Activated CD4-positive, alpha-beta T cell treated with anti-CD3 and anti-CD28 coated beads, Interleukin-2, amount 10 ng/mL, durations not matched to agents 7 days and 5 days (primary cell): ENCODE measurements at regions not wholly inside any gene's neighbourhood (a gene's known extent, or its start where the extent isn't known, plus 50 kb on each side); places are given as distances from the start of the nearest gene placed in this dataset.

Experiments used
- CTCF ChIA-PET: fragments of 350-600 bp; sonication (Branson Sonifier 250); formaldehyde crosslinking; loops from one replicate; lab custom pipeline; 2021; ENCODE audit warnings: antibody characterized with exemption; lab: Charles Lee
- POLR2A ChIA-PET: fragments of 350-600 bp; sonication (Branson Sonifier 250); formaldehyde crosslinking; loops from one replicate; lab custom pipeline; 2021; ENCODE audit warnings: antibody characterized with exemption; lab: Charles Lee
- DNase-seq: peaks from one replicate; pipeline ENCODE4 v3.0.0-alpha.2; 2020
- H3K27ac Mint-ChIP-seq: one replicate; pipeline ENCODE4 v1.8.0; 2021; ENCODE audit warnings: mild to moderate bottlenecking, moderate library complexity, mixed read lengths
- H3K27me3 Mint-ChIP-seq: one replicate; pipeline ENCODE4 v1.8.0; 2021; ENCODE audit warnings: mixed read lengths
- H3K36me3 Mint-ChIP-seq: one replicate; pipeline ENCODE4 v1.8.0; 2021; ENCODE audit warnings: low read depth, mixed read lengths
- H3K4me1 Mint-ChIP-seq: one replicate; pipeline ENCODE4 v1.8.0; 2021; ENCODE audit warnings: mixed read lengths
- H3K4me3 Mint-ChIP-seq: one replicate; pipeline ENCODE4 v1.8.0; 2021; ENCODE audit warnings: mild to moderate bottlenecking, moderate library complexity, mixed read lengths
- H3K9me3 Mint-ChIP-seq: one replicate; pipeline ENCODE4 v1.8.0; 2021; ENCODE audit warnings: mixed read lengths

DNA sequence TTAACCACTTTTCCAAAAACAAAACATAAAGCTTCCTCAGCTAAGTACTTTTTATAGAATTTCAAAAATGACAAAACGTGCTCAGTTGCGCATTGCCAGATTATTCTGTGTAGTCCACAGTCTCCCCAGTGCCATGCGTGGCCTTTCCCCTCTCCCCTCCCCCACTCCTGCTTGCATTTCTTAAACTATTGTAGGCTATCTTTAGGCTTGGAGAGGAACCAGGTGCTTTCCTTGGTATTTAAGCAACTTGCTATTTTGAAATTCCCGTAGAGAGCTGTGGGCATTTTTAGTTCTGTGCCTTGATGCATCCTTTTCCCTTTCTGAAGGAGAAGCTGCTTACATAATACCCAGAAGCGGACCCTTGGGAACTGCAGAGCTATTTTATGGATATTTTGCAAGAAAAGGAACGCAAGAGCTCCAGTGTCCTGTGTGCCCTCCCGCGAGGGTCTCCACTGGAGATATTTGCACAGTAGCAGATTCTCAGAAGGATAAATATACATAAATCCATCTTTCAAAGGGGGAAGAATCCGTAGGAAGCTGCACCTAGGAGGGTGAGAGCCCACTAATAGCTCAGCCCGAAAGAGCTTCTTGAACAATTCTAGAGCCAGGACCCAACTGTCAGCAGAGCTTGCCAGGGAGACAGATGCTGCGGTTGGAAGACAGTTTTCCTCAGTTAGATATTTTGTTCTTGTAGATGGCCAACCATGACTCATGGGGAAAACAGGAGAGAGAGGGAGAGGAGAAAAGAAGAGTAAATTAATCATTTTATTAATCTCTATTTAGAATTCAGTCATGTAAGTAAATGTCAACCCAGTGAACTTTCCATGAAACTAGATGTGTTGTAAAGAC lies 1298.3 kb upstream of the WWC1 start:
- H3K4me1 Mint-ChIP-seq: no peaks in the 10 kb centered on the region
- no peak overlapping the region for H3K4me3 Mint-ChIP-seq
- ChIA-PET POLR2A (no interaction called here), CTCF (interaction anchor here (0.5 kb wide), 1 partner anchor 39 kb away, joined by 3 read pairs; no protein-coding TSS in a partner anchor)
- no peaks in the 10 kb centered on the region for H3K9me3 Mint-ChIP-seq
- H3K27ac Mint-ChIP-seq: no peak overlapping the region
- no peaks in the 10 kb centered on the region for H3K36me3 Mint-ChIP-seq
- H3K27me3 Mint-ChIP-seq: no peaks in the 10 kb centered on the region
- DNase-seq: no peak

DNA sequence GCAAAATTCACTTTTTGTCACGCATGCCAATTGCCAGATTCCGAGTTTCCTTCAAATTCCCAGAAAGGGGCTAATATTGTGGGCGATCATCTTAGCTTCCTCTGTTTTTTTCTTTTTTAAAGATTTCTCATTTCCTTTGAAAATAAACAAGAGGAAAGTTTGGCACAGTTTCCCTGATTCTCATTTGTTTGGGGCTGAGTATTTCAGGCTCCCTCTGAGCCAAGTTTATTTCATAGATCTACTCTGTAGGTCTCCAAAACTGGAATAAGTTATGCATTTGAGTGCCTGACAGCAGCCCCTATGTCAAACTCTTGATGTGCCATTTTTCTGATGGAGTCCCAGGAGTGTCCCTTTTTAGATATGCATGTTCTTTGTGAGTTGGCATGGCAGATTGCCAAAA lies 1297.2 kb upstream of the WWC1 start:
- POLR2A ChIA-PET: no interaction called here
- Mint-ChIP-seq H3K27me3 (no peaks in the 10 kb centered on the region), H3K36me3 (no peaks in the 10 kb centered on the region), H3K4me3 (no peak overlapping the region), H3K4me1 (no peaks in the 10 kb centered on the region), H3K27ac (no peak overlapping the region), H3K9me3 (no peaks in the 10 kb centered on the region)
- no peak for DNase-seq
- CTCF ChIA-PET: no interaction called here

DNA sequence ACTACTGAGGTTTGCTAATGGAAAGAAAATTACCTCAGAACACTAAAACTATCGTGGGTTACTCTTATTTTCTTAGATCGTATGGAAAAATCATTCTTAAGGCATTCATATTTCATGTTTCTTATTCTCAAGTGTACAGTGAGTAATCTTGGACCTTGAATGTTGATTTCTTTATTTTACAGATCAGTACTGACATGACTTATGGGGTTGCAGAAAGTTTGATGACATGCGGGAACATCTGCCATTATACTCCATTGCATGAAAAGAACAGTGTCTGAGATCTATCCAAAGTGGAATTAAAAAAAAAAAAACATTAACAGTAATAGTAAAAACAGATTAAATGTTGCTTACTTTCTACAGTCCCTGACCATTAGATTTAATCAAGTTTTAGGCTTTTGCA lies 1290.2 kb upstream of the WWC1 start:
- Mint-ChIP-seq H3K27ac (no peak overlapping the region), H3K36me3 (no peaks in the 10 kb centered on the region), H3K4me1 (no peaks in the 10 kb centered on the region), H3K9me3 (no peaks in the 10 kb centered on the region), H3K4me3 (no peak overlapping the region), H3K27me3 (no peaks in the 10 kb centered on the region)
- ChIA-PET CTCF (no interaction called here), POLR2A (no interaction called here)
- DNase-seq: no peak

DNA sequence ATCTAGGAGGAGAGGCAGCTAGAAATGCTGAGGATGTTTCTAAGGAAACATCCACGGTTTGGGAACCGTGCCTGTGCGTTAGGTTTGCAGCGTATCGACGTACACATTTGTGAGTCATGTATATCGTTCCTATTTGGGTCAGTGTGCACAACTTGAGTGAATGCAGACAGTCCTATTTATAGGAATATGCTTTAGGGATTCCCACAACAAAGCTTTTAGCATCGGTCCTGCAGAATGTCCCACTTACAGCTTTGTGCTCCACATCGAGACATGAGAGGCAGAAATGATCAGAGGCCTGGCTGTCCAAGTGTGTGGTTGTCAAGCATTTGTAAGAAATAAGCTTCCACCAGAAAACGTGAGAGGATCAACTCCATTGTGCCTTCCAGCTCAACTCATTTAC lies 1282.7 kb upstream of the WWC1 start:
- ChIA-PET CTCF (no interaction called here), POLR2A (no interaction called here)
- no peaks in the 10 kb centered on the region for H3K36me3 Mint-ChIP-seq
- no peak overlapping the region for H3K4me3 Mint-ChIP-seq
- DNase-seq: no peak
- H3K4me1 Mint-ChIP-seq: no peaks in the 10 kb centered on the region
- H3K27me3 Mint-ChIP-seq: no peaks in the 10 kb centered on the region
- peaks cover 7% of the 10 kb centered on the region for H3K9me3 Mint-ChIP-seq
- H3K27ac Mint-ChIP-seq: no peak overlapping the region

DNA sequence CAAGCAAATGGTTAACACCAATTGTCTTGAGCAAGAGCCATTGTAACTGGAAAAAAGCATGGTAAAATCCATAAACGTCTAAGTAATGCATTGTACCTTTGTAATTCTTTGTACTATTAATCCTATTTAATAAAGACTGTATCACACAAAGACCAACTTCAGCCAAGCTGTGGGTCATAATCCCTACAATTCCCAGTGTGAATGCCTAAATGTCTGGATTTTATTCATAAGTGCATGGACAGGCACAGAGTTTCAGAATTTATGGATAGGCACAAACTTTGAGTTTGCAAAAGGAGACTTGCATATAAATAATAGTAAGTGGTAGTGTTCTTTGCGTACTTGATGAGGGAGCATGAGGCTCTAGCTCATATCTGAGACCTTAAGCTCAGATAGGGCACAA lies 1280.2 kb upstream of the WWC1 start:
- Mint-ChIP-seq H3K36me3 (no peaks in the 10 kb centered on the region), H3K27me3 (no peaks in the 10 kb centered on the region)
- POLR2A ChIA-PET: no interaction called here

DNA sequence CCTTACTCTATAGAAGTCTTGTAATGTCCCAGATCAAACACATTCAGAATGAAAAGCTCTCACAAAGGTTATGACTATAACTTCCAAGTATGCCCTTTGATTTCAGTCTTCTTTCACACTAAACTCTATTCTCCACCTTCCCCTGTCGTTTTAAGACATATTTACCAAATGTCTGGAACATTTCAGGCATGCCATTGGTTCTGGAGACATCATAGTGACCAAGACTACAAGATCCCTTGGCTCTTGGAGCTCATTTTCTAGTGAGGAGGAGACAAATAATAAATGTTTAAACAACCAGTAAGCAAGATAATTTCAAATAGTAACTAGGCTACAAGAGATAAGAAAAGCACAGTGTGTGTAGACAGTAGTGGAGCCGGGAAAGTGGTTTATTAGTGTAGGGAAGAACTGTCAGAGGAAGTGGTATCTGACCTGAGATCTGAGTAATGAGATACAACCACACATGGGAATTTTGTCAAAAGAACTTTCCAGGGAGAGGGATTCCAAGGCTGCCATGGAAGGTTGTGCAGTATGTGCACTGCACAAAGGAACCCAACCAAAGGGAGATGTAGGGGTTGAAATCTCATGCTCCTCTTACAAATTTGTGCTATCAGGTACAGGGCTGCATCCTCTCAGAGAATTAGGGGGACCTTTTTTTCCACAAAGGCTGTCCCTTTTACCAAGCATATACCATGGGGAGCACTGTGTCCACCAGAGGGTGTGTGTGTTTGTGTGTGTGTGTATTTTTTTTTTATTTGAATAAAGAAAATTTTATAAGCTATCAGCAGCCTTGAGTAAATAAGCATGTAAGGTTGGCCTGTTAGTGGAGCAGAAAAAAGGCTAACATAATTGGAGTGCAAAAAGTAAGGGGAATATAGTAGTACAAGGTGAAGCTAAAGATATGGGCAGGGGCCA lies 1279.1 kb upstream of the WWC1 start:
- no peak overlapping the region for H3K27ac Mint-ChIP-seq
- H3K4me3 Mint-ChIP-seq: no peak overlapping the region
- no peaks in the 10 kb centered on the region for H3K27me3 Mint-ChIP-seq
- no peak for DNase-seq
- H3K4me1 Mint-ChIP-seq: no peaks in the 10 kb centered on the region
- no peaks in the 10 kb centered on the region for H3K36me3 Mint-ChIP-seq
- ChIA-PET POLR2A (no interaction called here), CTCF (no interaction called here)
- peaks cover 7% of the 10 kb centered on the region for H3K9me3 Mint-ChIP-seq

More for the DNA sequence above, 1280.2 kb upstream of the WWC1 start:
- CTCF ChIA-PET: no interaction called here
- Mint-ChIP-seq H3K4me1 (no peaks in the 10 kb centered on the region), H3K9me3 (peaks cover 7% of the 10 kb centered on the region), H3K4me3 (no peak overlapping the region), H3K27ac (no peak overlapping the region)
- no peak for DNase-seq

DNA sequence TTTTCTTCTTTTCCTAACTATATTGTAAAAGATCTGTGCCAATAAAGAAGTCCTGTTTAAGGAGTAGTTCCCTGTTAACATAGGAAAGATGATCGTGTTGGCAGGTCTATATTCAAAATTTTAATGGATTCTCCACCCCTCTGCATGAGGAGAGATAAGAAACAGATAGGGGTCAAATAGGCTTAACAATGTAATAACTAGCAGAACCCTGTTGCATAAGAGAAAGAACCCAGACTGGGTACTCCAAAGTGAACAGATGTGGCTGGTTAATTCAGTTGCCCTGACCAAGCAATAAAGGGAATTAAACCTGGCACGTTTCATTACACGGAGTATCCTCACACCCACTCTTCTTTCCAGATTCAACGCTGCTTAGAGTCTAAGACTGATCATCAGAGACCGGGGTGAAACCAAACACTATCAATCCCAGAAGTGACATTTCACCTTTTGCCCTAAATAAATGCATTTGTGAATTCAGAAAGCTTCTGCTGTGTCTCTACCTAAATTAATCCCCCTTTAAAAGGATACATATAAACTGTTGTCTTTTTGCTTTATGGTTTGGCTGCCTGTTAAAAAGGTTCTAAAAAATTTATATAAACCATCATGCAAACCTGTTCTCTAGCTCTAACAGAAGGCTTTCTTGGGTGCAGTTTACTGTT lies 1276.9 kb upstream of the WWC1 start:
- no peak overlapping the region for H3K4me3 Mint-ChIP-seq
- no peaks in the 10 kb centered on the region for H3K27me3 Mint-ChIP-seq
- no peak overlapping the region for H3K27ac Mint-ChIP-seq
- no peaks in the 10 kb centered on the region for H3K9me3 Mint-ChIP-seq
- ChIA-PET POLR2A (no interaction called here), CTCF (no interaction called here)
- no peaks in the 10 kb centered on the region for H3K4me1 Mint-ChIP-seq
- no peak for DNase-seq
- H3K36me3 Mint-ChIP-seq: no peaks in the 10 kb centered on the region

DNA sequence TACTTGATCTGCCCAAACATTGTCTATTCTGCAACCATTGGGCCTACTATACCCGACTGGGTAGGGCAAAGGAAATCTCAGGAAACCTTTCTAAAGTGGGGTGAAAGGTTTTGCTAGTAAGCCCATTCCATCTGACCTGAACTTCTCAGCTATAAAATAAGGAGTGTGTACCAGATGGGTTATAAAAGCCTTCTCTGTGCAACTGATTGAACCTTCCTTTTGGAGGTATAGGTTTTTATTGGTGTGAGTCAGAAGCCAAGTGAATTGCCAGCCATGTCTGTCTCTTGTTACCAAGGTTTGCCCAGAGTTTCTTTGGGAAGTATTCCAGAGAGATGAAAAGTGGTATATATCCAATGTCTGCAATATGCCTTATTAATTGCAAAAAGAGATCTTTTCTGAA lies 1271.0 kb upstream of the WWC1 start:
- CTCF ChIA-PET: no interaction called here
- no peaks in the 10 kb centered on the region for H3K9me3 Mint-ChIP-seq
- H3K4me3 Mint-ChIP-seq: no peak overlapping the region
- H3K36me3 Mint-ChIP-seq: no peaks in the 10 kb centered on the region
- no peaks in the 10 kb centered on the region for H3K4me1 Mint-ChIP-seq
- POLR2A ChIA-PET: no interaction called here
- H3K27me3 Mint-ChIP-seq: no peaks in the 10 kb centered on the region
- no peak overlapping the region for H3K27ac Mint-ChIP-seq
- DNase-seq: no peak

DNA sequence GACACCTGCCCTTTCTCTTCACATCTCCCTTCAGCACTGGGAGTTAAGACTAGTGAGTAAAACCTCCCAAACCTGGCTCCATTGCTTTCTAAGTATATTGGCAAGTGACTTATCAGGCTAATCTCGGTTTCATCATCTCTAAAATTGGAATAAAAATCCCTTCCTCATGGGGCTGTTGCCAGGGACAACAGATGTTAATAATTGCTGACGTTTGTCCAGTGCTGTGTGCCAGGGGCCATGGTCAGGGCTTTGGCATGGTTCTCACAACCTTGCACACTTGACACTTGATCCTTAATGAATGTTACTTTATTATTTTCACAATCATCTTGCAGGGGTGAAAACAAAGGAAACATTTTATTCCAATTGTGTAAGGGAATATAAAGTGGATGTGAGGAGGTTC lies 1262.0 kb upstream of the WWC1 start:
- Mint-ChIP-seq H3K27me3 (no peaks in the 10 kb centered on the region), H3K4me1 (no peaks in the 10 kb centered on the region), H3K4me3 (no peak overlapping the region), H3K27ac (no peak overlapping the region), H3K9me3 (peaks cover 2% of the 10 kb centered on the region), H3K36me3 (no peaks in the 10 kb centered on the region)
- ChIA-PET CTCF (no interaction called here), POLR2A (no interaction called here)
- DNase-seq: no peak

DNA sequence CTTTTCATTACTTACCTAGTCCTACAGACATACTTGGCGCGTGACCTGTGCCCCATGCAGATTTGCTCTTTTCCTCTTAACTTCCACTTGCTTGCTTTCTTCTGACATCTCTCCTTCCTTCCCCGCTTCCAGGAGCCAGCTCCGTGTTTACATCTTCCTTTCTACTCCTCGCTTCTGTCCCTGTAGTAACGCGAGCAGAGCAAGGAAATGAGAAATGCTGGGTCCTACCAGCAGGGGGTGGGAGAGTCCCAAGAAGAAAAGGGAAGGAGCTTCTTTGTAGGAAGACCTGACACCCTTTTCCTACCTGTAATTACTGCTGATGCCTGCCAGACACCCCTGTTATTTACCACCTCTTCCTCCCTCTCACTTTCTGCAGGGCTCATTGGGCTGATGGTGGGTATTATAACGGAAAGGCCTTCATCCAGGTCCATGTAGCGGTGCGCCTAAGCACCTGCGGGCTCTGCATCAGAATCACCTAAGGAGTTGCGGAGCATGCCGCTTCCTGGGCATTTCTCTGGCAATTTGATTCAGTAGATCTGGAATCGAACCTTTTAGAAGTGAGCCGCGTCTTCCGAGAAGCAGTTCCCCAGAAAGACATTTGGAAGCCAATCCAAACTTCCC lies 1260.8 kb upstream of the WWC1 start:
- no peak for DNase-seq

DNA sequence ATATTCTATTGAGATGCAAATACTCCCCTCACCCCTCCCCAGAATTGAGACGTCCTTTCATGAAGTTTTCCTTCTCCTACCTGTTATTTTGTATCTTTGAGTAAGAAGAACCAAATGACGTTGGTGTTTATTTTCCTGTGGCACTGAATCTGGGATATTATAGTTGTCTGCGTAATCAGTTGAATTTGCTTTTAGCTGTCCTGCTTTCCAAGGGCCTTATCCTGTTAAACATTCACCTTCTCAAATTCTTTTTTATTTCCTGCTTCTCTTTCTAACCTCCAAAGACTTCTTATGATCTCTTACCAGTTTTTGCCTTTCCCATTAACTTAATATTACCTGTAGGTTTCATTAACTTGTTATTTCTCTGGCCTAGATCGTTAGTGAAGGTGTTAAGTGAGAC lies 1254.9 kb upstream of the WWC1 start:
- Mint-ChIP-seq H3K9me3 (no peaks in the 10 kb centered on the region), H3K36me3 (no peaks in the 10 kb centered on the region), H3K4me1 (no peaks in the 10 kb centered on the region), H3K4me3 (no peak overlapping the region), H3K27me3 (no peaks in the 10 kb centered on the region), H3K27ac (no peak overlapping the region)
- DNase-seq: no peak
- ChIA-PET CTCF (no interaction called here), POLR2A (no interaction called here)

More for the DNA sequence above, 1260.8 kb upstream of the WWC1 start:
- H3K4me1 Mint-ChIP-seq: no peaks in the 10 kb centered on the region
- ChIA-PET CTCF (no interaction called here), POLR2A (no interaction called here)
- H3K4me3 Mint-ChIP-seq: no peak overlapping the region
- H3K27ac Mint-ChIP-seq: no peak overlapping the region
- peaks cover 2% of the 10 kb centered on the region for H3K9me3 Mint-ChIP-seq
- no peaks in the 10 kb centered on the region for H3K36me3 Mint-ChIP-seq
- H3K27me3 Mint-ChIP-seq: no peaks in the 10 kb centered on the region

DNA sequence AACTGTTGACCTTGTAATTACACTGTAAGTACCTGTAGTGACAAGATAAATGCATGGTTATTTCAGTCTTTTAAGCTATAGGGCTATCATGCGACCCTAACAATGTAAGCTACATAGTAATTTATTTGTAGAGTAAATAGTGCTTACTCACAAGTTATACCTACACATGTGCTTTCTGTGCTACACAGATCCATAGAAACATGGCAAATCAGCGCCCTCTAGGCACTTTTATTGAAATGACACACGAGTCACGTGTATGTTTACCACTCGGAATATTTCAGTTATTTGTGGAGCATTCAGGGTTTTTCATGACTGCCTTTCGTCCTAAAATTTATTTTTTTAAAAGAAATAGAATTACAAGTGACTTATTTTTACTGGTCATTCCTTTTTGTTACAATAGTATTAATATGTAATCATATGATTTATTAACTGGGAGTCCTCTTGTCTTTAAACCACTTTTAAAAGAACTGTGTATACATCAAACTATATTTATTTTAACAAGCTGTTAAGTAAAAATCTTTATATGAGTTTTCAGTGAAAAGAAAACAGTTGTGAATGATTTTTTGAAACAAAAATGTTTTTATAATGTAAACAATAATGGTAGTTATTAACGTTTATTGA lies 1242.3 kb upstream of the WWC1 start:
- Mint-ChIP-seq H3K4me1 (no peaks in the 10 kb centered on the region), H3K27me3 (no peaks in the 10 kb centered on the region), H3K36me3 (no peaks in the 10 kb centered on the region), H3K27ac (no peak overlapping the region), H3K9me3 (no peaks in the 10 kb centered on the region), H3K4me3 (no peak overlapping the region)
- ChIA-PET CTCF (interaction anchor here (0.9 kb wide), 1 partner anchor 9 kb away, joined by 3 read pairs; no protein-coding TSS in a partner anchor), POLR2A (no interaction called here)
- peak; percentile 20 for DNase-seq
